ENCODE measurements at regions not wholly inside any gene's neighbourhood (a gene's known extent, or its start where the extent isn't known, plus 50 kb on each side); places are given as distances from the start of the nearest gene placed in this dataset.

DNA sequence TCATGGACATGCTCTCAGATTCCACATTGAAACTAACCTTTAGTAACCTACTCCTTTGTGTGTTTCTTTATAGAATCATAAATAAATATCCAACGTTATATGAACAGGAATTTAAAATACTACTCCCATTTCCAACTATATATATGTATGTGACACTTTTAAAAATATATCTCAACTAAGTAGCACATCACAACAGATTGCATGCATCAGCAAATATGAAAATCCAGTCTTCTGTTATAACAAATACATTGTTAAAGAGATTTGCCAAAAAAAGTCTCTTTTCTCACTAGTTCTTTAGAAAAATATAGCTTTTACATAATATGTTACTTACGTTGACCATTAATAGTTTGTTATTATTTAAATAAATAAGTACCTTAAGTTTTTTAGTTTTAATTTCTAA is 1608.6 kb upstream of the RAG2 start:
- TF ChIP-seq, protein P1, sequence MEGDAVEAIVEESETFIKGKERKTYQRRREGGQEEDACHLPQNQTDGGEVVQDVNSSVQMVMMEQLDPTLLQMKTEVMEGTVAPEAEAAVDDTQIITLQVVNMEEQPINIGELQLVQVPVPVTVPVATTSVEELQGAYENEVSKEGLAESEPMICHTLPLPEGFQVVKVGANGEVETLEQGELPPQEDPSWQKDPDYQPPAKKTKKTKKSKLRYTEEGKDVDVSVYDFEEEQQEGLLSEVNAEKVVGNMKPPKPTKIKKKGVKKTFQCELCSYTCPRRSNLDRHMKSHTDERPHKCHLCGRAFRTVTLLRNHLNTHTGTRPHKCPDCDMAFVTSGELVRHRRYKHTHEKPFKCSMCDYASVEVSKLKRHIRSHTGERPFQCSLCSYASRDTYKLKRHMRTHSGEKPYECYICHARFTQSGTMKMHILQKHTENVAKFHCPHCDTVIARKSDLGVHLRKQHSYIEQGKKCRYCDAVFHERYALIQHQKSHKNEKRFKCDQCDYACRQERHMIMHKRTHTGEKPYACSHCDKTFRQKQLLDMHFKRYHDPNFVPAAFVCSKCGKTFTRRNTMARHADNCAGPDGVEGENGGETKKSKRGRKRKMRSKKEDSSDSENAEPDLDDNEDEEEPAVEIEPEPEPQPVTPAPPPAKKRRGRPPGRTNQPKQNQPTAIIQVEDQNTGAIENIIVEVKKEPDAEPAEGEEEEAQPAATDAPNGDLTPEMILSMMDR (IDR thresholded peaks at IDR 0.05): no peak
- TF ChIP-seq, protein P2, sequence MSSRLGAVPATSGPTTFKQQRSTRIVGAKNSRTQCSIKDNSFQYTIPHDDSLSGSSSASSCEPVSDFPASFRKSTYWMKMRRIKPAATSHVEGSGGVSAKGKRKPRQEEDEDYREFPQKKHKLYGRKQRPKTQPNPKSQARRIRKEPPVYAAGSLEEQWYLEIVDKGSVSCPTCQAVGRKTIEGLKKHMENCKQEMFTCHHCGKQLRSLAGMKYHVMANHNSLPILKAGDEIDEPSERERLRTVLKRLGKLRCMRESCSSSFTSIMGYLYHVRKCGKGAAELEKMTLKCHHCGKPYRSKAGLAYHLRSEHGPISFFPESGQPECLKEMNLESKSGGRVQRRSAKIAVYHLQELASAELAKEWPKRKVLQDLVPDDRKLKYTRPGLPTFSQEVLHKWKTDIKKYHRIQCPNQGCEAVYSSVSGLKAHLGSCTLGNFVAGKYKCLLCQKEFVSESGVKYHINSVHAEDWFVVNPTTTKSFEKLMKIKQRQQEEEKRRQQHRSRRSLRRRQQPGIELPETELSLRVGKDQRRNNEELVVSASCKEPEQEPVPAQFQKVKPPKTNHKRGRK (CRISPR knock-in tag; IDR thresholded peaks at IDR 0.05; ENCODE audit: borderline replicate concordance): no peak
- TF ChIP-seq, protein P3, sequence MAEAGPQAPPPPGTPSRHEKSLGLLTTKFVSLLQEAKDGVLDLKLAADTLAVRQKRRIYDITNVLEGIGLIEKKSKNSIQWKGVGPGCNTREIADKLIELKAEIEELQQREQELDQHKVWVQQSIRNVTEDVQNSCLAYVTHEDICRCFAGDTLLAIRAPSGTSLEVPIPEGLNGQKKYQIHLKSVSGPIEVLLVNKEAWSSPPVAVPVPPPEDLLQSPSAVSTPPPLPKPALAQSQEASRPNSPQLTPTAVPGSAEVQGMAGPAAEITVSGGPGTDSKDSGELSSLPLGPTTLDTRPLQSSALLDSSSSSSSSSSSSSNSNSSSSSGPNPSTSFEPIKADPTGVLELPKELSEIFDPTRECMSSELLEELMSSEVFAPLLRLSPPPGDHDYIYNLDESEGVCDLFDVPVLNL (CRISPR knock-in tag; IDR thresholded peaks at IDR 0.05; ENCODE audit: borderline replicate concordance, low read depth): no peak
- TF ChIP-seq FOXP1 (CRISPR knock-in tag; IDR thresholded peaks at IDR 0.05; ENCODE audit: borderline replicate concordance) (no peak), ZNF121 (CRISPR knock-in tag; IDR thresholded peaks at IDR 0.05) (no peak), CREB1 (CRISPR knock-in tag; IDR thresholded peaks at IDR 0.05) (no peak), NR1H2 (CRISPR knock-in tag; IDR thresholded peaks at IDR 0.05) (no peak)
- TF ChIP-seq, protein P4, sequence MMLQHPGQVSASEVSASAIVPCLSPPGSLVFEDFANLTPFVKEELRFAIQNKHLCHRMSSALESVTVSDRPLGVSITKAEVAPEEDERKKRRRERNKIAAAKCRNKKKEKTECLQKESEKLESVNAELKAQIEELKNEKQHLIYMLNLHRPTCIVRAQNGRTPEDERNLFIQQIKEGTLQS (CRISPR knock-in tag; conservative IDR thresholded peaks at IDR 0.05): no peak
- TF ChIP-seq, protein P5, sequence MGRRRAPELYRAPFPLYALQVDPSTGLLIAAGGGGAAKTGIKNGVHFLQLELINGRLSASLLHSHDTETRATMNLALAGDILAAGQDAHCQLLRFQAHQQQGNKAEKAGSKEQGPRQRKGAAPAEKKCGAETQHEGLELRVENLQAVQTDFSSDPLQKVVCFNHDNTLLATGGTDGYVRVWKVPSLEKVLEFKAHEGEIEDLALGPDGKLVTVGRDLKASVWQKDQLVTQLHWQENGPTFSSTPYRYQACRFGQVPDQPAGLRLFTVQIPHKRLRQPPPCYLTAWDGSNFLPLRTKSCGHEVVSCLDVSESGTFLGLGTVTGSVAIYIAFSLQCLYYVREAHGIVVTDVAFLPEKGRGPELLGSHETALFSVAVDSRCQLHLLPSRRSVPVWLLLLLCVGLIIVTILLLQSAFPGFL (CRISPR knock-in tag; IDR thresholded peaks at IDR 0.05; ENCODE audit: borderline replicate concordance): no peak
- TF ChIP-seq, protein P6, sequence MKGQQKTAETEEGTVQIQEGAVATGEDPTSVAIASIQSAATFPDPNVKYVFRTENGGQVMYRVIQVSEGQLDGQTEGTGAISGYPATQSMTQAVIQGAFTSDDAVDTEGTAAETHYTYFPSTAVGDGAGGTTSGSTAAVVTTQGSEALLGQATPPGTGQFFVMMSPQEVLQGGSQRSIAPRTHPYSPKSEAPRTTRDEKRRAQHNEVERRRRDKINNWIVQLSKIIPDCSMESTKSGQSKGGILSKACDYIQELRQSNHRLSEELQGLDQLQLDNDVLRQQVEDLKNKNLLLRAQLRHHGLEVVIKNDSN (CRISPR knock-in tag; IDR thresholded peaks at IDR 0.05): no peak

Measured in WTC11 (cell line).